H9 (cell line): ENCODE measurements at regions not wholly inside any gene's neighbourhood (a gene's known extent, or its start where the extent isn't known, plus 50 kb on each side); places are given as distances from the start of the nearest gene placed in this dataset.

ENCODE experiments used
- DNase-seq: peaks from one replicate; pipeline ENCODE4 v3.0.0-alpha.2; 2017
- H2AFZ ChIP-seq: one replicate; pipeline ENCODE4 v1.6.1; 2013; ENCODE audit warnings: mild to moderate bottlenecking, low read length, control low read depth, moderate library complexity
- H2AK5ac ChIP-seq: 2 replicates; pipeline ENCODE4 v1.6.1; 2013; ENCODE audit warnings: low read length, control low read depth, mixed read lengths; ENCODE audit not compliant: insufficient read length
- H2BK120ac ChIP-seq: one replicate; pipeline ENCODE4 v1.6.1; 2013; ENCODE audit warnings: low read depth, mild to moderate bottlenecking, low read length, control low read depth, inconsistent platforms; ENCODE audit not compliant: poor library complexity, severe bottlenecking
- H2BK12ac ChIP-seq: 2 replicates; pipeline ENCODE4 v1.6.1; 2013; ENCODE audit warnings: low read length, control low read depth, mixed read lengths, low read depth; ENCODE audit not compliant: insufficient read length
- H2BK15ac ChIP-seq: 2 replicates; pipeline ENCODE4 v1.6.1; 2013; ENCODE audit warnings: low read depth, low read length, control low read depth
- H2BK20ac ChIP-seq: one replicate; pipeline ENCODE4 v1.6.1; 2013; ENCODE audit warnings: low read depth, mild to moderate bottlenecking, low read length, control low read depth, inconsistent platforms; ENCODE audit not compliant: poor library complexity, severe bottlenecking
- H2BK5ac ChIP-seq: 2 replicates; pipeline ENCODE4 v1.6.1; 2013; ENCODE audit warnings: low read length, control low read depth, mixed read lengths; ENCODE audit not compliant: insufficient read length
- H3K14ac ChIP-seq: 2 replicates; pipeline ENCODE4 v1.6.1; 2013; ENCODE audit warnings: low read length, control low read depth; ENCODE audit not compliant: insufficient read depth
- H3K18ac ChIP-seq: 2 replicates; pipeline ENCODE4 v1.6.1; 2013; ENCODE audit warnings: low read depth, mild to moderate bottlenecking, mixed read lengths, low read length, control low read depth; ENCODE audit not compliant: insufficient read length
- H3K23ac ChIP-seq: 2 replicates; pipeline ENCODE4 v1.6.1; 2013; ENCODE audit warnings: low read length, control low read depth, mixed read lengths, low read depth; ENCODE audit not compliant: insufficient read length
- H3K23me2 ChIP-seq: 2 replicates; pipeline ENCODE4 v1.6.1; 2013; ENCODE audit warnings: low read depth, mild to moderate bottlenecking, mixed read lengths, low read length, control low read depth; ENCODE audit not compliant: insufficient read length, poor library complexity, severe bottlenecking
- H3K27ac ChIP-seq: 2 replicates; pipeline ENCODE4 v1.5.1; 2013; ENCODE audit warnings: low read length, control low read depth, mixed read lengths, low read depth; ENCODE audit not compliant: insufficient read length
- H3K27me3 ChIP-seq: 2 replicates; pipeline ENCODE4 v1.6.1; 2013; ENCODE audit warnings: low read length, control low read depth, inconsistent platforms; ENCODE audit not compliant: insufficient read depth
- H3K4ac ChIP-seq: 2 replicates; pipeline ENCODE4 v1.6.1; 2013; ENCODE audit warnings: low read depth, mild to moderate bottlenecking, control low read depth, inconsistent platforms, low read length, moderate library complexity
- H3K4me1 ChIP-seq: 2 replicates; pipeline ENCODE4 v1.6.1; 2013; ENCODE audit warnings: low read length, control low read depth, inconsistent platforms; ENCODE audit not compliant: insufficient read depth
- H3K4me2 ChIP-seq: 2 replicates; pipeline ENCODE4 v1.6.1; 2013; ENCODE audit warnings: low read length, control low read depth, mixed read lengths; ENCODE audit not compliant: insufficient read length, insufficient read depth
- H3K56ac ChIP-seq: 2 replicates; pipeline ENCODE4 v1.6.1; 2013; ENCODE audit warnings: low read depth, mild to moderate bottlenecking, mixed read lengths, low read length, control low read depth; ENCODE audit not compliant: insufficient read length
- H3K79me1 ChIP-seq: 2 replicates; pipeline ENCODE4 v1.6.1; 2013; ENCODE audit warnings: low read depth, mild to moderate bottlenecking, moderate library complexity, low read length, control low read depth, inconsistent platforms; ENCODE audit not compliant: insufficient read depth, poor library complexity, severe bottlenecking
- H3K79me2 ChIP-seq: 2 replicates; pipeline ENCODE4 v1.6.1; 2013; ENCODE audit warnings: low read length, control low read depth, inconsistent platforms; ENCODE audit not compliant: insufficient read depth
- H3K9ac ChIP-seq: 2 replicates; pipeline ENCODE4 v1.6.1; 2013; ENCODE audit warnings: low read length, control low read depth, mixed read lengths; ENCODE audit not compliant: insufficient read length; ENCODE audit errors: extremely low read depth
- H3K9me3 ChIP-seq: one replicate; pipeline ENCODE4 v1.6.1; 2013; ENCODE audit warnings: low read depth, low read length, inconsistent platforms; ENCODE audit not compliant: control insufficient read depth
- H3T11ph ChIP-seq: one replicate; pipeline ENCODE4 v1.6.1; 2013; ENCODE audit warnings: mild to moderate bottlenecking, low read length, control low read depth, inconsistent platforms
- H4K20me1 ChIP-seq: one replicate; pipeline ENCODE4 v1.6.1; 2013; ENCODE audit not compliant: control insufficient read depth, insufficient read length, insufficient read depth
- H4K5ac ChIP-seq: 2 replicates; pipeline ENCODE4 v1.6.1; 2013; ENCODE audit warnings: low read depth, mild to moderate bottlenecking, mixed read lengths, low read length, control low read depth; ENCODE audit not compliant: insufficient read length
- H4K8ac ChIP-seq: replicated peaks from 2 replicates; pipeline ENCODE4 v1.6.1; 2013; ENCODE audit warnings: low read length, control low read depth, mixed read lengths, low read depth; ENCODE audit not compliant: insufficient read length
- H4K91ac ChIP-seq: 2 replicates; pipeline ENCODE4 v1.6.1; 2013; ENCODE audit warnings: low read depth, mild to moderate bottlenecking, moderate library complexity, mixed read lengths, low read length, control low read depth; ENCODE audit not compliant: insufficient read length
- H3K27ac Mint-ChIP-seq, 3 experiments: 2 replicates in 2 of 3; 3 replicates in 1 of 3; pipeline ENCODE4 v1.8.0; 2020 to 2021; ENCODE audit warnings: mixed read lengths in 3 of 3, mild to moderate bottlenecking in 1 of 3, moderate library complexity in 1 of 3
- H3K27me3 Mint-ChIP-seq: 2 replicates; pipeline ENCODE4 v1.8.0; 2021; ENCODE audit warnings: low read depth, mild to moderate bottlenecking, moderate library complexity, mixed read lengths
- H3K36me3 Mint-ChIP-seq, 3 experiments: 2 replicates in 2 of 3; 3 replicates in 1 of 3; pipeline ENCODE4 v1.8.0; 2020 to 2021; ENCODE audit warnings: low read depth in 3 of 3, mixed read lengths in 3 of 3; ENCODE audit not compliant: insufficient read depth in 1 of 3
- H3K4me1 Mint-ChIP-seq, 2 experiments: 2 replicates each; pipeline ENCODE4 v1.8.0; 2020; ENCODE audit warnings: mixed read lengths in 2 of 2
- H3K4me3 Mint-ChIP-seq, 2 experiments: 2 replicates in 1 of 2; 3 replicates in 1 of 2; pipeline ENCODE4 v1.8.0; 2020 to 2021; ENCODE audit warnings: mild to moderate bottlenecking in 2 of 2, mixed read lengths in 2 of 2, moderate library complexity in 1 of 2
- H3K9me3 Mint-ChIP-seq, 2 experiments: 2 replicates in 1 of 2; 3 replicates in 1 of 2; pipeline ENCODE4 v1.8.0; 2020; ENCODE audit warnings: mild to moderate bottlenecking in 2 of 2, mixed read lengths in 2 of 2, moderate library complexity in 1 of 2
- CTCF ChIP-seq: fragments of 200-600 bp; sonication (generic); conservative IDR thresholded peaks from 3 replicates; pipeline ENCODE4 v1.8.0; 2021; ENCODE audit warnings: antibody characterized with exemption, mild to moderate bottlenecking
- WGBS: extraction: QIAGEN DNeasy Blood & Tissue Kit; methylation state at CpG from one replicate; pipeline ENCODE4 v1.1.7; 2013; ENCODE audit warnings: missing lambda C conversion rate, low lambda C conversion rate, mixed read lengths; ENCODE audit not compliant: insufficient read length; ENCODE audit errors: extremely low coverage; 5-methylcytosine and 5-hydroxymethylcytosine counted together

- no peak overlapping the region for H3K27ac ChIP-seq
- H3K4ac ChIP-seq = no peak overlapping the region
- Mint-ChIP-seq H3K4me3 (no peak overlapping the region), H3K27me3 (no peaks in the 10 kb centered on the region), H3K27ac (no peak overlapping the region), H3K9me3 (no peaks in the 10 kb centered on the region), H3K4me1 (peaks cover 22 to 25% of the 10 kb centered on the region in 2 experiments), H3K36me3 (no peaks in the 10 kb centered on the region)
- no peak overlapping the region for H2AFZ ChIP-seq
- no peak overlapping the region for H2AK5ac ChIP-seq
- H3K79me1 ChIP-seq = no peaks in the 10 kb centered on the region
- H2BK12ac ChIP-seq = no peak overlapping the region
- TF ChIP-seq CTCF = no peak
- H3K9me3 ChIP-seq = no peaks in the 10 kb centered on the region
- H3T11ph ChIP-seq = no peak overlapping the region
- H3K18ac ChIP-seq = no peak overlapping the region
- H4K5ac ChIP-seq = no peak overlapping the region
- no peak overlapping the region for H4K91ac ChIP-seq
- H4K20me1 ChIP-seq = no peaks in the 10 kb centered on the region
- no peak overlapping the region for H2BK120ac ChIP-seq
- no peaks in the 10 kb centered on the region for H3K27me3 ChIP-seq
- no peak overlapping the region for H3K23ac ChIP-seq
- H3K4me1 ChIP-seq = no peaks in the 10 kb centered on the region
- no peak overlapping the region for H2BK20ac ChIP-seq
- no peak overlapping the region for H2BK5ac ChIP-seq
- no peak overlapping the region for H2BK15ac ChIP-seq
- no peak overlapping the region for H4K8ac ChIP-seq
- H3K4me2 ChIP-seq = no peak overlapping the region
- no peak overlapping the region for H3K9ac ChIP-seq
- DNase-seq = no peak
- no peak overlapping the region for H3K14ac ChIP-seq
- H3K56ac ChIP-seq = no peak overlapping the region
- H3K79me2 ChIP-seq = no peaks in the 10 kb centered on the region
- H3K23me2 ChIP-seq = no peaks in the 10 kb centered on the region
- WGBS = no CpG with 5 or more reads among the region's 1 CpG
These were observed 405.5 kb upstream of the ADGRB3 start for GRCh38 chr6:68229566-68229965.
